CD4-positive, alpha-beta T cell (primary cell): ENCODE measurements at regions not wholly inside any gene's neighbourhood (a gene's known extent, or its start where the extent isn't known, plus 50 kb on each side); places are given as distances from the start of the nearest gene placed in this dataset.

ENCODE experiments used
- ATAC-seq: fragments of 200-7000 bp; cut with Tn5 transposase; one replicate; pipeline ENCODE4 v1.10.0; 2022; ENCODE audit warnings: mild to moderate bottlenecking; ENCODE audit not compliant: poor library complexity
- CTCF ChIA-PET: fragments of 350-600 bp; sonication (Branson Sonifier 250); formaldehyde crosslinking; loops from one replicate; lab custom pipeline; 2021; ENCODE audit warnings: antibody characterized with exemption, inconsistent platforms; lab: Charles Lee
- POLR2A ChIA-PET: fragments of 350-600 bp; sonication (Branson Sonifier 250); formaldehyde crosslinking; loops from one replicate; lab custom pipeline; 2021; ENCODE audit warnings: antibody characterized with exemption, inconsistent platforms; lab: Charles Lee
- DNase-seq, 14 experiments: peaks; one replicate each; pipeline ENCODE4 v3.0.0-alpha.2; 2013 to 2020; ENCODE audit warnings: mixed read lengths in 2 of 14
- H3K27ac ChIP-seq, 2 donors: one replicate each; pipeline versions ENCODE4 v1.5.1 to v1.7.0; 2013; ENCODE audit warnings: low read length in 2 of 2, low read depth in 1 of 2, mild to moderate bottlenecking in 1 of 2
- H3K27me3 ChIP-seq, 2 experiments: 1 replicate in 1 of 2; 2 replicates in 1 of 2; pipeline versions ENCODE4 v1.6.1 to v1.7.0; 2013; ENCODE audit warnings: low read length in 2 of 2, control low read depth in 1 of 2, mild to moderate bottlenecking in 1 of 2, moderate library complexity in 1 of 2; ENCODE audit not compliant: insufficient read depth in 2 of 2, control insufficient read depth in 1 of 2
- H3K36me3 ChIP-seq: one replicate; pipeline ENCODE4 v1.6.1; 2013; ENCODE audit warnings: low read length, control low read depth; ENCODE audit not compliant: insufficient read depth
- H3K4me1 ChIP-seq: one replicate; pipeline ENCODE4 v1.6.1; 2013; ENCODE audit warnings: low read length, control low read depth; ENCODE audit not compliant: insufficient read depth
- H3K4me3 ChIP-seq: one replicate; pipeline ENCODE4 v1.5.1; 2013; ENCODE audit warnings: mild to moderate bottlenecking, low read length, moderate library complexity
- H3K9me3 ChIP-seq, 2 experiments: 1 replicate in 1 of 2; 2 replicates in 1 of 2; pipeline versions ENCODE4 v1.6.1 to v1.7.0; 2013; ENCODE audit warnings: low read length in 2 of 2, mild to moderate bottlenecking in 2 of 2, control low read depth in 1 of 2, moderate library complexity in 1 of 2; ENCODE audit not compliant: control insufficient read depth in 1 of 2, insufficient read depth in 1 of 2
- H3K27ac Mint-ChIP-seq: one replicate; pipeline ENCODE4 v1.8.0; 2020; ENCODE audit warnings: mixed read lengths
- H3K27me3 Mint-ChIP-seq: one replicate; pipeline ENCODE4 v1.8.0; 2021; ENCODE audit warnings: mixed read lengths
- H3K36me3 Mint-ChIP-seq: one replicate; pipeline ENCODE4 v1.8.0; 2021; ENCODE audit warnings: low read depth, mixed read lengths
- H3K4me1 Mint-ChIP-seq: one replicate; pipeline ENCODE4 v1.8.0; 2021; ENCODE audit warnings: low read depth, mixed read lengths
- H3K4me3 Mint-ChIP-seq: one replicate; pipeline ENCODE4 v1.8.0; 2020; ENCODE audit warnings: mild to moderate bottlenecking, mixed read lengths
- H3K9me3 Mint-ChIP-seq: one replicate; pipeline ENCODE4 v1.8.0; 2020; ENCODE audit warnings: mixed read lengths
- intact Hi-C, 2 experiments: fragments of 100-400 bp; cut with DNase I in 1 of 2; cut with micrococcal nuclease in 1 of 2; formaldehyde crosslinking; loops; one replicate each; pipeline versions ENCODE4 v1.15.1 to v1.9.0; 2023 to 2025; cut with DNase I, micrococcal nuclease
- TF ChIP-seq, protein P1 (sequence below): fragments of 200-600 bp; IDR thresholded peaks from one replicate; pipeline ENCODE4 v1.8.0; 2022; ENCODE audit warnings: antibody characterized with exemption, mild to moderate bottlenecking

GRCh38 chr4:19324184-19324583 lies 927.5 kb upstream of the SLIT2 start:
- CTCF ChIA-PET = interaction anchor here (1.5 kb wide), 1 partner anchor 13 kb away, joined by 3 read pairs; no protein-coding TSS in a partner anchor
- Mint-ChIP-seq H3K4me3 (no peak overlapping the region), H3K36me3 (no peaks in the 10 kb centered on the region), H3K27me3 (no peaks in the 10 kb centered on the region), H3K9me3 (peaks cover 12% of the 10 kb centered on the region), H3K4me1 (no peaks in the 10 kb centered on the region), H3K27ac (no peak overlapping the region)
- H3K27ac ChIP-seq = no peak overlapping the region
- peaks cover 0 to 4% of the 10 kb centered on the region in 2 experiments for H3K9me3 ChIP-seq
- TF ChIP-seq, protein P1, sequence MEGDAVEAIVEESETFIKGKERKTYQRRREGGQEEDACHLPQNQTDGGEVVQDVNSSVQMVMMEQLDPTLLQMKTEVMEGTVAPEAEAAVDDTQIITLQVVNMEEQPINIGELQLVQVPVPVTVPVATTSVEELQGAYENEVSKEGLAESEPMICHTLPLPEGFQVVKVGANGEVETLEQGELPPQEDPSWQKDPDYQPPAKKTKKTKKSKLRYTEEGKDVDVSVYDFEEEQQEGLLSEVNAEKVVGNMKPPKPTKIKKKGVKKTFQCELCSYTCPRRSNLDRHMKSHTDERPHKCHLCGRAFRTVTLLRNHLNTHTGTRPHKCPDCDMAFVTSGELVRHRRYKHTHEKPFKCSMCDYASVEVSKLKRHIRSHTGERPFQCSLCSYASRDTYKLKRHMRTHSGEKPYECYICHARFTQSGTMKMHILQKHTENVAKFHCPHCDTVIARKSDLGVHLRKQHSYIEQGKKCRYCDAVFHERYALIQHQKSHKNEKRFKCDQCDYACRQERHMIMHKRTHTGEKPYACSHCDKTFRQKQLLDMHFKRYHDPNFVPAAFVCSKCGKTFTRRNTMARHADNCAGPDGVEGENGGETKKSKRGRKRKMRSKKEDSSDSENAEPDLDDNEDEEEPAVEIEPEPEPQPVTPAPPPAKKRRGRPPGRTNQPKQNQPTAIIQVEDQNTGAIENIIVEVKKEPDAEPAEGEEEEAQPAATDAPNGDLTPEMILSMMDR = no peak
- H3K4me3 ChIP-seq = no peak overlapping the region
- H3K36me3 ChIP-seq = no peaks in the 10 kb centered on the region
- H3K27me3 ChIP-seq = no peaks in the 10 kb centered on the region
- ATAC-seq (no peak), DNase-seq (no peak)
- POLR2A ChIA-PET = no interaction called here
- intact Hi-C loops = no loop called here
- H3K4me1 ChIP-seq = no peaks in the 10 kb centered on the region

DNA sequence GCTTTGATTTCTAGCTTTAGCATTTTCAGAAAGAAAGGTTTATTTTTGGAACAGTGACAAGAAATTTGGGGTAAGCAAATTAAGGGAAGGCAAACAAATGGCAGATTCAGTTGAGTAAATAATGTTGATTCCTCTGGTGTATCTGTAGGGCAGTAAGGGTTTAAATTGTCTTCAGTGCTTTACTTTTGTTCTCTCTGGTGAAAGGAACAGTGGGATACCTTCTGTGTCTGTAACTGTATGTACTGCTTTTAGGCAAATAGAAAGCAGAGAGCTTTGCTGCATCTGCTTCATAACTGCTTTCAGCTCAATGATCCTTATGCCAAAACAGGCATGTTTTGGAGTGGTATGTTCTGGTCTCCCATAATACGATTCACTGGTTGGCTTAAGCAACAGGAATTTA lies 932.1 kb upstream of the SLIT2 start:
- Mint-ChIP-seq H3K27me3 (no peaks in the 10 kb centered on the region), H3K36me3 (no peaks in the 10 kb centered on the region), H3K4me3 (no peak overlapping the region), H3K4me1 (no peaks in the 10 kb centered on the region), H3K27ac (no peak overlapping the region), H3K9me3 (peaks cover 7% of the 10 kb centered on the region)
- peaks cover 0 to 4% of the 10 kb centered on the region in 2 experiments for H3K9me3 ChIP-seq
- no peaks in the 10 kb centered on the region for H3K27me3 ChIP-seq
- intact Hi-C loops = no loop called here
- no peaks in the 10 kb centered on the region for H3K4me1 ChIP-seq
- TF ChIP-seq, protein P1 = no peak
- no peaks in the 10 kb centered on the region for H3K36me3 ChIP-seq
- DNase-seq (no peak), ATAC-seq (no peak)
- POLR2A ChIA-PET = no interaction called here
- CTCF ChIA-PET = no interaction called here
- H3K27ac ChIP-seq = no peak overlapping the region
- no peak overlapping the region for H3K4me3 ChIP-seq

DNA sequence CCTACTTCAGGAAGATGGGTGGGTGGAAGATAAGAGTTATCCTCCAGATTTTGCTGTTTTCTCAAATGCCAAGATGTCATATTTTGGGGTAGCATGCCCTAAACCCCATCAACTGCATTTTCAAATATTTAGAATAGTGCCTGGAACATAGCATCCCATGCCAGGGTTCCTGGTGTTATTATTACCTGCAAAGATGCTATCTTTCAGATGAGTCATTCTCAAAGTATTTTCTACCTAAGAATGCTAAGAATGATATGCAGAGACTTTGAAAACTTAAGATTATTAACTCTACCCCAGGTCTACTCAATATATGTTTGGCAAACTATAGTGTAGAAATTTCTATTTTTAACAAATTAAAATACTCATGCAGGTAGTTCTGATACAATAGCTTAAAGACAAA lies 934.3 kb upstream of the SLIT2 start:
- Mint-ChIP-seq H3K4me3 (no peak overlapping the region), H3K27me3 (no peaks in the 10 kb centered on the region), H3K27ac (no peak overlapping the region), H3K4me1 (no peaks in the 10 kb centered on the region), H3K9me3 (peaks cover 4% of the 10 kb centered on the region), H3K36me3 (no peaks in the 10 kb centered on the region)
- TF ChIP-seq, protein P1 = no peak
- ChIA-PET CTCF (no interaction called here), POLR2A (no interaction called here)
- H3K4me1 ChIP-seq = no peaks in the 10 kb centered on the region
- no peak overlapping the region for H3K27ac ChIP-seq
- no peak overlapping the region for H3K4me3 ChIP-seq
- no peaks in the 10 kb centered on the region for H3K27me3 ChIP-seq
- intact Hi-C loops = no loop called here
- H3K9me3 ChIP-seq = peaks cover 0 to 4% of the 10 kb centered on the region in 2 experiments
- ATAC-seq (no peak), DNase-seq (no peak)
- no peaks in the 10 kb centered on the region for H3K36me3 ChIP-seq
